ENCODE measurements at regions not wholly inside any gene's neighbourhood (a gene's known extent, or its start where the extent isn't known, plus 50 kb on each side); places are given as distances from the start of the nearest gene placed in this dataset.
A peak's percentile ranks its signal among the peaks of the same experiment; 100 is the strongest.

DNA sequence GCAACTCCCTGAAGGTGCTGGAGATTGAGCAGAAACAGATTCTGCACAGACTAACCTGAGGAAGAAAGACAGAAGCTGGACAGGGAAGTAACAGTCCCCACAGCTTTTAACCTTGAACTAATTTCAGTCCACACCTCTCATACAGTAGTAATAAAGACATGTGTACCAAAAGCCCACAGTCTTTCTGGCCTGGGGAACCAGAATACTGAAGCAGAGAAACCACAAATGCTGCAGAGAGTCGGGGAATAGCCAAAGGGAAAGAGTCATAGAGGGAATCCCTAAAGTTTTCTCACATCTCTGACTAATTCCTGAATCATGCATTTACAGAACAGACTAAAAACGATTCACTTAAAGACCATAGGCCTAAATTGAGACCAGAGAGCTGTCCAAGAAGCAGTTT lies 503.4 kb upstream of the NECTIN3 start:
- no peak for TF ChIP-seq TEAD4 (IDR thresholded peaks at IDR 0.05)
- no peak for TF ChIP-seq REST (IDR thresholded peaks at IDR 0.05; ENCODE audit: low read depth)
- TF ChIP-seq NFIC (IDR thresholded peaks at IDR 0.05) = no peak
- TF ChIP-seq, protein P1, sequence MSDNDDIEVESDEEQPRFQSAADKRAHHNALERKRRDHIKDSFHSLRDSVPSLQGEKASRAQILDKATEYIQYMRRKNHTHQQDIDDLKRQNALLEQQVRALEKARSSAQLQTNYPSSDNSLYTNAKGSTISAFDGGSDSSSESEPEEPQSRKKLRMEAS (IDR thresholded peaks at IDR 0.05) = no peak
- TF ChIP-seq CREB1 (IDR thresholded peaks at IDR 0.05; ENCODE audit: low read depth) = no peak
- TF ChIP-seq TAF1 (IDR thresholded peaks at IDR 0.05; ENCODE audit: low read depth) = no peak
- TF ChIP-seq YY1 (IDR thresholded peaks at IDR 0.05; ENCODE audit: low read depth) = no peak
- no peak for TF ChIP-seq CEBPB (IDR thresholded peaks at IDR 0.05)
- no peak for TF ChIP-seq TCF12 (IDR thresholded peaks at IDR 0.05; ENCODE audit: low read depth)
- TF ChIP-seq FOXM1 (IDR thresholded peaks at IDR 0.05; ENCODE audit: borderline replicate concordance, low read depth) = no peak
- TF ChIP-seq ZBTB7A (IDR thresholded peaks at IDR 0.05; ENCODE audit: low read depth) = no peak
- no peak for TF ChIP-seq USF1 (IDR thresholded peaks at IDR 0.05)
- TF ChIP-seq EGR1 (IDR thresholded peaks at IDR 0.05) = no peak
- TF ChIP-seq EP300 (IDR thresholded peaks at IDR 0.05; ENCODE audit: borderline replicate concordance) = no peak
- TF ChIP-seq RAD21 (IDR thresholded peaks at IDR 0.05; ENCODE audit: low read depth) = no peak

DNA sequence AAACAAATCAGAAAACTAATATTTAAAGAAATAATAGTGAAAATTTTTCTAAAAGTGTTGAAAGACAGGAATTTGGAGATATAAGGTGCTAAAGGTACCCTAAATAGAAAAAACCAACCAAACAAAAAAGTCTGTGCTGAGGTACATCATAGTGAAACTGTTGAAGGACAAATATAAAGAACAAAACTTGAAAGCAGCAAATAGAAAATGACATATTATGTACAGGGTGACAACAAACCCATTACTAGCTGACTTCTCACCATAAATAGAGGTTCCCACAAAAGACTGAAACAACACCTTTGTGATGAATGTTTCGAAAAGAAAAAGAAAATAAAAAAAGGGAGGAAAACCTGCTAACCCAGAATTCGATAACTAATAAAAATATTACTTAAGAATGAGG lies 502.5 kb upstream of the NECTIN3 start:
- no peak for TF ChIP-seq EGR1 (IDR thresholded peaks at IDR 0.05)
- TF ChIP-seq REST (IDR thresholded peaks at IDR 0.05; ENCODE audit: low read depth) = no peak
- TF ChIP-seq TCF12 (IDR thresholded peaks at IDR 0.05; ENCODE audit: low read depth) = no peak
- TF ChIP-seq CREB1 (IDR thresholded peaks at IDR 0.05; ENCODE audit: low read depth) = no peak
- no peak for TF ChIP-seq ZBTB7A (IDR thresholded peaks at IDR 0.05; ENCODE audit: low read depth)
- TF ChIP-seq YY1 (IDR thresholded peaks at IDR 0.05; ENCODE audit: low read depth) = no peak
- no peak for TF ChIP-seq TEAD4 (IDR thresholded peaks at IDR 0.05)

- TF ChIP-seq, protein P1 (IDR thresholded peaks at IDR 0.05) = no peak
- no peak for TF ChIP-seq REST (IDR thresholded peaks at IDR 0.05; ENCODE audit: low read depth)
- TF ChIP-seq TEAD4 (IDR thresholded peaks at IDR 0.05) = no peak
- no peak for TF ChIP-seq RAD21 (IDR thresholded peaks at IDR 0.05; ENCODE audit: low read depth)
- TF ChIP-seq TCF12 (IDR thresholded peaks at IDR 0.05; ENCODE audit: low read depth) = no peak
- no peak for TF ChIP-seq CEBPB (IDR thresholded peaks at IDR 0.05)
- no peak for TF ChIP-seq YY1 (IDR thresholded peaks at IDR 0.05; ENCODE audit: low read depth)
- no peak for TF ChIP-seq EP300 (IDR thresholded peaks at IDR 0.05; ENCODE audit: borderline replicate concordance)
- TF ChIP-seq NFIC (IDR thresholded peaks at IDR 0.05) = no peak
- TF ChIP-seq FOXM1 (IDR thresholded peaks at IDR 0.05; ENCODE audit: borderline replicate concordance, low read depth) = no peak
These were observed 495.9 kb upstream of the NECTIN3 start for GRCh38 chr3:110575702-110576101.

DNA sequence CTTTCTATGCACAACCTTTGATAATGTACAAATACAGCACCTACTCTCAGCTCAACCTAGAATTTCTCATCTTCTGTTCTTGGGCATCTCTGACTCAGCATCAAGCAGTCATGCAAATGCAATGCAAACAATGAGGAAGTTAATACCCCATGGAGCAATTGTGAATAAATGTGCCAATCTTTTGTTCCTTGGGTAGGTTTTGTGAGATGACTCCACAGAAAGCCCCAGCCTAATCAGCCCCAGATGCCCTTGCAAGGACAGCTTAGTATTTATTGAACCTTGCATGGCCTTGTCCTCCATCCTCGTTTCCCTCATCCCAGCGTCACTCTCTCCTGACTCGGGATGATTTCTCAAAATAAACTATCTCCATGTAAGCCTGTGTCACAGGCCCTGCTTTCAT lies 494.7 kb upstream of the NECTIN3 start:
- TF ChIP-seq EP300 (IDR thresholded peaks at IDR 0.05; ENCODE audit: borderline replicate concordance) (peak; percentile 83), EGR1 (IDR thresholded peaks at IDR 0.05) (no peak), USF1 (IDR thresholded peaks at IDR 0.05) (no peak), ZBTB7A (IDR thresholded peaks at IDR 0.05; ENCODE audit: low read depth) (no peak), TEAD4 (IDR thresholded peaks at IDR 0.05) (peak; percentile 97), TAF1 (IDR thresholded peaks at IDR 0.05; ENCODE audit: low read depth) (no peak), RAD21 (IDR thresholded peaks at IDR 0.05; ENCODE audit: low read depth) (peak; percentile 20; the same call in 1 of the 2 replicates), TCF12 (IDR thresholded peaks at IDR 0.05; ENCODE audit: low read depth) (peak; percentile 65), CEBPB (IDR thresholded peaks at IDR 0.05) (peak; percentile 49; the same call in 1 of the 2 replicates), FOXM1 (IDR thresholded peaks at IDR 0.05; ENCODE audit: borderline replicate concordance, low read depth) (peak; percentile 25; the same call in 1 of the 2 replicates), CREB1 (IDR thresholded peaks at IDR 0.05; ENCODE audit: low read depth) (no peak), YY1 (IDR thresholded peaks at IDR 0.05; ENCODE audit: low read depth) (no peak), REST (IDR thresholded peaks at IDR 0.05; ENCODE audit: low read depth) (no peak), NFIC (IDR thresholded peaks at IDR 0.05) (peak; percentile 67)
- TF ChIP-seq, protein P1 (IDR thresholded peaks at IDR 0.05) = no peak

Data from Ishikawa (cell line).